HS-5 (cell line): ENCODE measurements at regions not wholly inside any gene's neighbourhood (a gene's known extent, or its start where the extent isn't known, plus 50 kb on each side); places are given as distances from the start of the nearest gene placed in this dataset.

Source experiments
- DNase-seq: peaks from one replicate; pipeline ENCODE4 v3.0.0-alpha.2; 2012; ENCODE audit warnings: low read depth

DNA sequence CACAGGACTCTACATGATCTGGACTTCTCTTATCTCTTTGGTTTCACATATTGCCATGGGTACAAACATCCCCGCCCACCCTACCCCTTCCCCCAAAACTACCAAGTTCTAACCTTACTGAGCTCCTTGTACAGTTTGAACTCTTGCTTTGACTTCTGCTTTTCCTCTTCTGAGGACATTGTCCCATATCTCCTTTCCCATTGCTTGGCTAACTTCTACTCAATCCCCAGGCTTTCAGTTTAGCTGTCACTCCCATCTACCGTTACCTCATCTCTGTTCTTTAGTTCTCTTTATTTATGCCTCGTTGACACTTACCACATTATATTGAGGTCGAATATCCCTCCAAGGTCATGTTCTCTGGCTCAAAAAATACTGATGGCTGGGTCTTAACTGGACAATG, 393.5 kb upstream of the CADM1 start:
- no peak for DNase-seq

DNA sequence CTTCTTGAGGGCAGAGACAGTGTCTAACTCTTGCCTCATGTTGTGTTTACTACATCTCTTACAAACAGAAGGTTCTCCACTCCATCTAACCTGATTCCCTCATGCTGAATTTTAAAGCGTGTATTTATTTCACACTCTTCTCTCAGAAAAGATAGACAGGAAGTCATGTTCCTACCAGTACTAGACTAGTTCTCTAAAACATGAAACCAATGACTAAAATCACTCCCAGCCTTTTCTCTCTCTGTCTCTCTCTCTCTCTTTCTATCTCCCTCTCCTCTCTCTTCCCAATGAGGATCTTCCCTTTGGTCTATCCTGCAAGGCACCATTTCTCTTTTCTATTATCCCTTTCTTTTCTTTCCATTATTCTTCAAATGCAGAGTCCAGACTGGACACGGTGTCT, 391.9 kb upstream of the CADM1 start:
- no peak for DNase-seq

DNA sequence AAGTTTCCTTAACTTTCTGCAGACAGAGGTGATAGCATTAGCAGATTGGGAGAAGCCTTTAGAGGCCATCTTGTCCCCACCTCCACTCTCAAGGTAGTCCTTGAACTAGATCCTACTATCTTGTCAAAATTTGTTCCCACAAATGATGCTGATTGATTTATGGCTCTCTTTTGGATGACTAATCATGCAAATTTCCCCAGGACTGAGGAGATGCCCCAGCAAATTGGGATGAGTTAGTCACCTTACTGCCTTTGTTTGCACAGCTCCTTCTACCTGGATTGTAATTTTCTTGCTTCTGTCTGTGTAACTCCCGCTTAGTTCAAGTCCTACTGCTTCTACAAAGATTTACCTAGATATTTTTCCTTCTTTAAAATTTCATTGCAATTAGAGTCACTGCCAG, 391.4 kb upstream of the CADM1 start:
- no peak for DNase-seq

DNA sequence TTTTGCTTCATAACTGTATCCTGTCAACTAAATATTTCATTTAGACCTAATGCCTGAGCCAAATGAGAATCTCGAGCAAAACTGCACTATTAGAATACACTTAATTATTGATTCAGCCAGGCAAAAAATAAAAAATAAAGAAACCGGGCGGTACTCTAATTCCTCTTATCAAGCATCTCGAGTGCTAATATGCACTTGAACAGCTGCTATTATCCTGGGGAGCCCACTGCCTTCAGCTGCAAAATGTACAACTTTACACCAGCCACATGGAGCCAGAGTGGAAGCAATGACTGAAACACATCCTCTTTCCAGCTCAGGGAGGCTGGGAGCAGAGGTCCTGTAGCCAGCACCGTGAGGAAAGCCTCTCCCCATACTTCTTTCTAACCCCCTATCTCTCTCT, 390.0 kb upstream of the CADM1 start:
- no peak for DNase-seq

DNA sequence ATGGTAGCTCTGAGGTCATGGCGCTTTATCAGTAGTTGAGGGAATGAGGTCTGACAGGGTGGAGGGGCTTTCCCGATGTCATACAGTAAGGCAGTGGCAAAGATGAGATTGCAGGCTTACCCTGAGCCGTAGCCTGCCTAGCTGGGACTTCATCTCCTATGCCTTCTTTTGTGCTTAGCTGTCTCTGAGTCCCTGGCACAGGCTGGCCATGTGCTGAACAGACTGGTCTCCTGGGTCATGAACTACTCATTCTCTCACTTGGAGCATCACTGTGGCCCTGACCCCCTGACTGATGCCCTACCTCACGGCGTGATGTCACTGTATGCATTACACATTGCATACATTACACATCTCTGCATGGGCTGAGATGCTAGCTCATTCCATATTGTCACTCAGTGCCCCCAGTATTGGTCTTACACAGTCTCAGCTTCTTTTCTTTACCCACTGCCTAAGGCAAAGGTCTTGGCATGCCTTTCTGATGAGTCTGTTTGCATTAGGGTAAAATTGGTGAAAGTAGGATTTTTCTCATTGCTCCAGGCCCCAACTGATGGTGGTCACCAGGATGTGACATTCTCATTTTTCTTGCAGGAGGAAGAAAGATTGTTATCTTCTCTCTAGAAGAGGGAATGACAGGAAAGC, 389.4 kb upstream of the CADM1 start:
- DNase-seq, result peak; percentile 16

DNA sequence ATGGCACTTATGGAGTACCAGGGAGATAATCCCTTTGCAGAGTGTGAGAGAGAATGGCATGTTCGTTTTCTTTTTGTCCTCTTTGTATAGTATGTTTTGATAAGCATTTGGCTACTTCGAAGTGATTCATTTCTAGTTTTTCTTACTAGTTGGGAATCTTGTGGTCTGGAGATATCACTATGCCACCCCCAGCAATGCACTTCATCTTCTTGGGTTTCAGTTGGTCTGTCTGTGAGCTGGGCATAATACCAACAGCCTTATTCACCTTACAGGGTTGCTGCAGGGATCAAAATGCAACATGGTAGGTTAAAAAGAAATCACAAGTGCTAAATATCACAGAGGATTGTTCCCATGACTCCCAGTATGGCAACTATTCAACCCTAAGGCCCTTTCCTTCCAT, 387.8 kb upstream of the CADM1 start:
- no peak for DNase-seq

DNA sequence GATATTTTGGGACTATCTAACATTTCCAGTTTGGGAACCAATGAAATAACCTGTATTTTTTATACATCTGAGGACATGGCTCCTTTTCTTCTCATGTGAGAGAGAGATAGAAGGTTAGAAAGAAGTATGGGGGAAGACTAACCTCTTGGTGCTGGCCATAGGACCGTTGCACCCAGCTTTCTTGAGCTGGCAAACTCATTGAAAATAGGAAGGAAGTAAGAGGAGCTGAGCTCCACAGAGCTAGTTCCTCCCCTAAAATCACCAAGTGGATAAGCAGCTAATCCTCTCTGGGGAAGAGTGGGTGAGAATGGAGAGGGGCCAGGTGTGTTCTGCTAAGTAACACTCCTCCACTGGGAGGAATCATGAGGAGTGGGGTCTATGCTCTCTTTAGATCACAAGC, 387.4 kb upstream of the CADM1 start:
- DNase-seq, result no peak

DNA sequence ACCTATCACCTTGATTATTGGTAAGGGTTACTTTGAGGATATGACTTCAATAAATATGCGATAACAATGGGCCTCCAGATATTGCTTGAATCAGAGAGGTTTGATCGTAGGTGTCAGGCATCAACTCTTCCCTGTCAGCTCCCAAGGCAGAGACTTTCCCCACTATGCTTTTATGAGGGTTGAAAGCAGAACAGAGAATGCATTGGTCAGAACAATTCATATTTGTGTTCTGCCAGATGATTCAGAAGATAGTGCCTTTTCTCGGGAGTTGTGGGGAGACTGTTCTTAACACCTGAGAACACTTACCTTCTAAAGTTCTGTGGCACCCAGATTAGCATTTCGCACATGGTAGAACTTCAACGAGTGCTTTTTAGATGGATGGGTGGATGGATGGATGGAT, 386.3 kb upstream of the CADM1 start:
- no peak for DNase-seq

DNA sequence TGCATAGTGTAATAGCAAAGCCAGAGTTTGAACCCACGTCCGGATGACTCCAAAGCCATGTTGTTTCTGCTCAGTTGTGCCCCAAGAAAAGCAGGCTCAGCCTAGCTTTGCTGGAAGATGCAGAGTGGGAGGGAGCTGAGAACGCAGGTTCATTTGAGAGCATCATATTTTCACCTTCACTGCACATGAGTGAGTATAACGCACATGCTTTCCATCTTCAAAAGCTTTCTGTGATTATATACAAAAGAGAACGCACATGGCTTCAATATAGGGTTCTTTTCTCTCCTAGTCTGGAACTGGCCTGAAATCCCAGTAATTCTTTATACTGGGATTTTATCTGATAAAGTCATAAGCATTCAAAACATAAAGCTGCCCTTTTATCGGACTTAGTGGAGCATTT, 385.5 kb upstream of the CADM1 start:
- no peak for DNase-seq

DNA sequence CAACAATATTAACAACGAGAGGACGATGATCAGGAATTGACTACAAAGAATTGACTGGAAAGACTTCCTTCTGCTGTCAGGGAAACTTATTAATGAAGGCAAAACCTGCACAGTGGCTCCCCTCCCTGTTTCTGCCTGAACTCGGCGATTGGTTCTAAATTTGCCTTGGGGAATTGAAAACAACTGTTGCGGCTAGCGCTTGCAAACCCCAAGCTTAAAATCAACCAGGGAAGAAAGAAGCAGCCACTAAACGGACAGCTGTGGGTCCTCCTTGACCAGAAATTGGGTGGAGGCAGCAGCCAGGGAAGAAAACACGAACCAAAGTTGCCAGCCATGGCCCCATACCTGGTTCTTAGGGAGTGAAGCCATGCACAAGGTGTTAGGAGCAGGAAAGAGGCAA, 383.5 kb upstream of the CADM1 start:
- DNase-seq, result no peak

DNA sequence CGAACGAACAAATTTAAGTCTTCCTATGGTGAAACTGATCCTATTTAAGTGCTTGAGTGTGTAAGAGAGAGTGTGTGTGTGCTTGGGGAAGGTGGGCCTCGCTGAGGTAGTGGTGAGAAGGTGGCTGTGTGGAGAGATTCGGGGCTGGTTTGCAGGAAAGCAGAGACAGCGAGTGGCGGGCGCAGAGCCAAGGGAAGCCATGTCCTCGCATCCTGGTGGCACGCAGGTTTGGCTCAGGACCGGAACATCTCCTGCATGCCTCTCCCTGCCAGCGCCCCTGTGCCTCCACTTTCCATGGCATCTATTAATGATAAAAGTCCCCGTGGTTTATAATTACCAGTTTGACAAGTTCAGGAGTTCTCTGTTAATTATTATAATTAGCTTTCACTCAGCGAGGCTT, 383.1 kb upstream of the CADM1 start:
- DNase-seq, result no peak

DNA sequence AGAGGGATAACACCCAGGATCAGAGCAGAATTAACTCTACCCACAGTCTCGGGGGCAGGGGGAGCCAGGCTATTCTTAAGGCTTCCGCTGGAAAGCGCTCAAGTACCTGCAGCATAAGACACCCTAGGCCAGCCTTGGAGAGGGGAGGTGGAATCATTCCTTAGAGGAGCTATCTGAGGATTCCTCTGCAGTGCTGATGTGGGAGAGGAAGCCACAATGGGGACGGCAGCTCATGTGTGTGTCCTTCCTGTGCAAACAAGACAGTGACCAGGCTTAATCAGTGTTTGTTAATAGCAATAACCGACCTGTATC, 382.2 kb upstream of the CADM1 start:
- DNase-seq, result no peak

DNA sequence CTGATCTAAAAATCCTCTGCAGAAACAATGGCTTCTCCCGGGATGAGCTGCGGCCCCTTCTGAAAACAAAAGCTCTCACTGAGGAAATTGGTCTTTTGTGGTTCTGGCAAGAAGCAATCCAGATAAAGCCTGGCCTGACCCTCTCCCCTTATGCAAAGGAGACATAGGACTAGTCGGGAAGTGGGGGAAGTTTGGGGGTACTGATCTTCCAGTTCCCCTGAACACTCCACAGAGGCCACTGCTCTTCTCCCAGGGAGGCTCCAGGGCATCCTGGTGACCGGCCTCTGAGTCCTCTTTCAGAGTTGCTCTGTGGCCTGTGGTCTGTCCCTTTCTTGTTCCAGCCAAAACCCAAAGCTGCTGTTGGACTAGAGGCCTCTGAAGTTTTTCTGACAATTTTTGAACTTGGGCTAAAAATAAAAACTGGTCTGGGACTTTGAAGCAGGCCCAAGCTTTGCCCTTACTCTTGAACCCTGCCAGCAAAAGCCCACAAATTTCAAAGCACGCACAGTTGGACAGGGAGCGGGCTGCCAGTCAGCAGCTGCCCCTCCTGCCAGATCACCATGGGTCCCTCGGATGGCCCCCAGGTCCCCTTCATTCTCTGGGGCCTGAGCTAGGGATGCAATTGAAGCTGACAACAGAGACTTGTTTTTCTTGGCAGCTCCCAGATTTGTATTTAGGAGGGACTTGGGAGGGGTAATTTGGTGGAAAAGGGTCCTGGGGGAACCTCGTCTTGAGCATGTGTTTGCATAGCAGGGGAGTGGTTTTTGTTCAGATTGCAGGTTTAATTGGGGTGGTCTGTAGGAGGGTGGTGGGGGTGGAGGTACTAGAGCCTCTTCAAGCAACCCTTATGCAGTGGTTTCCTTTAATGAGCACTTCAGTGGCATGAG, 381.6 kb upstream of the CADM1 start:
- no peak for DNase-seq

DNA sequence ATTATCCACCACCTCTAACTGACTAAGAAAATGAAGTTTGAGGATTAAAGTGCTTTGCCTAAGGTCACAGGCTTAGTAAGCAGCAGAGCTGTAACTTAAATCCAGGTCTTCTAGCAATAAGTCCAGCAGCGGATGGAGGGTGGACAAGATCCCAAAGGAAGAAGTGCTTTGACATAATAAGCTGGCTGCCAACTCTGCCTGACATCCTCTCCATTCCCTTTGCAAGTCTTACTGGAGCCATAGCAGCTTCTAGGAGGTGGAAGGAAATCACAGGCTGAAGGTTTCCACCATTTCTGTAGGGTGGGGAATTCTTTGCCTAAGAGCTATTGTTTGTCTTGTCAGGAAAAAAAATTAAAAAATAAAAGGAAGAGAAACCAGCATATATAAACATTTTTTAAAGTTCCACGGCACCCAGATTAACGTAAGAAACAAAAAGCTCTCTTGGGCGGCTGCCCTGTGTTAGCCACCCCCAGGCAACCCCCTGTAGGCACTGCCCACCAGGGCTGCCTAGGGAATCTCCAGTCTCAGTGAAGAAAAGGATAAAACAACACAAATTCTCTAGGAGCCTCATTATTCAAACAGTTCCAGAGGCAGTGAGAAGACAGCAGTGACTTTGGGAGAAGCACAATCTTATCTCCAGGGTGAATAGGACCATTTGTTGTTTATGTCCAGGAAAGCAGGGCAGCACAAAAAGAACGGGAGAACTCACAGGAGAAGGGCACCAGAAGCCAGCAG, 380.8 kb upstream of the CADM1 start:
- no peak for DNase-seq

DNA sequence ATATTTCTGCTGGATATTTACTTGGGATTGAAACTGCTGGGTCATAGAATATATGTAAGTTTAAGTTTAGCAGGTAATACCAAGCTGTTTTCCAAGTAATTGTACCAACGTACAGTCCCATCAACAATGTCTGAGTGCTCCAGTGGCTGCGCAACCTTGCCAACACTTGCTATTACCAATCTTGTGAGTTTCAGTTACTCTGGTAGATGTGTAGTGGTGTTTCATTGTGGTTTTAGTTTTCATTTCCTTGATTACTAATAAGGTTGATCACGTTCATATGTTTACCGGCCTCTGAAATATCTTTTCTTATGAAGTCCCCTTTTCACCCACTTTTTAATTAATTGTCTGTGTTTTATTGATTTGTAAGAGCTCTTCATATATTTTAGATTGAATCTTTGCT, 370.6 kb upstream of the CADM1 start:
- no peak for DNase-seq

DNA sequence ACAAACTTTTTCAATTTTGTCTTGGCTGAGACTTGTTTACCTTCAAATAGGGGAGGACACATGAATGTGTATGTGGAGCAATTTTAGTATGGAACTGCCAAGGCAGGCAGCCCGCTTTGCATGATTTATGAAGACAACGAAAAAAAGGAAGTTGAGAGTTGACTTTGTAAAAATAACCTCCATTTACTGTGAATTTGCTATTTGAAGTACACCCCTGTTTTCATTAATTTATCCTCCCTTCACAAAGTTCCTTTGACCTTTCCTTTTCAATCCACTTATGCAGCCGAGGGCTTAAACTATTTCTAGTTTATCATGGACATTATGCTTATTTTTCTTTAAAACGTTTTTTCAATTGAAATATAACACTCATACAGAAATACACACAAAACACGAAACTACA, 369.6 kb upstream of the CADM1 start:
- no peak for DNase-seq

DNA sequence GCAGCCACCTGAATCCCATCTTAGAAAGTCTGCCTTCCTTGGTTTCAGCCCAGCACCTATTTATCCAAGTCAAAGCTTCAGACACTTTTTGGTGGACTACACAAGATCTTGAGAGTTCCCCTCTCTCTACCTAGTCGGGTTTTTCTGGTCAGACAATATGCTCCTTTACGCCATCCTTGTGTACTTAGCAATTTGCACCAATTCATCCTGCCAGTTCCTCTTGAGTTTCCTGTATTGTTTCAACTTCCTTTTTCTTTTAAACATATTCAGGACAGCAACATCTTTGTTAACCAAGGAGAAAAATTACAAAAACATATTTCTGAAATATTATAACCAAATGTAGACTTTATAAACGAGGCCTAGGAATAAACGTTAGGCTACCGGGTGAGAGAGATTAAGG, 368.2 kb upstream of the CADM1 start:
- no peak for DNase-seq

DNA sequence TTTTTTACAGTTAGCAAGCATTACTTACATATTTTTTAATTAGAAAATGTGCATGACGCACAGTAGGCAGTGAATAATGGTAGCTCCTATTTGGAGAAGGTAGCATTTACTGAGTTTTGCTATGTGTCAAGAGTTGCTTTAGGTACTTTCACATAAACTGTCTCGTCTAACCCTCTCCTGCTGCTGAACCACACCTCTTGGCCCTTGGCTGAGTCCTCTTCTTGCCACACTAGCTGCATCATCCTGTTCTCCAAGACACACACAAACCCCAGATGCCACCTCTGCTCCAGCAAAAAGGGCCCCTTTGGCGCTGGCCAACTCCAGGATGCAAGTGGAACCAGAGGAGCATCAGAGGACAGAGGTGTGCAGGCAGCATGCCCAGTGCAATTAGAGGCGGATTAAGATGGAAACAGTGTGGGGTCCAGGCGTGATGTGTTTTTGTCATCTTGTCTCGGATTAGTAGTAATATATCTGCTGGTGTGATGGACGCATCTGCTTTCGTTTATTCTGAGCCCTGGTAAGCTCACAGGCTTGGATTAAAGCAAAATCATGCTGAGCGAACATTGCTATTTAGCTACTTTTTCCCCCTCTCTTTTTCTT, 367.0 kb upstream of the CADM1 start:
- no peak for DNase-seq

DNA sequence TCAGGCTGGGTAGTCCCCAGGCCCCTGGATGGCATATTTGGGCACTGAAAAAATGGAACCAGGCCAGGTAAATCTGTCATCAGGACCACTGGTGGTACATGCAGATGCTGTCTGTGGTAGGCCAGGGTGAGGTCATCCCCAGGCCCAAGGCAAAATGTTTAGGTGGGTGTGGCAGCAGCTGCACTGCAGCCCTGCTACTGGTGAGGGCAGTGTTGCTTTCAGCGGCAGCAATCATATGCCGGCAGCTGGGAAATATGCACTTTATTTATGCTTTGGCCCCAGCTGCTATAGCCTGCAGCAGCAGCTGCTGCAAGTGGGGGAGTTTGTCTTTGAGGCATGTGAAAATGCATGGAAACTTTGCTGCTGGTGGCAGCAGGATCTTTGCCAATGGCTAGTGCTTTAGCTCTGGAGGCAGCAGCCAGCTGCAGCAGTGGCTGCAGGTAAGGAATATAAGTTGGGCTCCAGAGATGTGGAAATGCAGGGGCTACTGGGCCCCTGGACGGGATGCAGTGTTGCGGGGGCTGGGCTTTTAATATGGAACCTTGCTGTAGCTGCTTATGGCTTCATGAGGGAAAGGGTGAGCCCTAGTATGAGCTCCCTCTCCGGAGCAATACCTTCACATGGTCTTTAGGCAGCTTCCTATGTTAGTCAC, 365.7 kb upstream of the CADM1 start:
- no peak for DNase-seq

DNA sequence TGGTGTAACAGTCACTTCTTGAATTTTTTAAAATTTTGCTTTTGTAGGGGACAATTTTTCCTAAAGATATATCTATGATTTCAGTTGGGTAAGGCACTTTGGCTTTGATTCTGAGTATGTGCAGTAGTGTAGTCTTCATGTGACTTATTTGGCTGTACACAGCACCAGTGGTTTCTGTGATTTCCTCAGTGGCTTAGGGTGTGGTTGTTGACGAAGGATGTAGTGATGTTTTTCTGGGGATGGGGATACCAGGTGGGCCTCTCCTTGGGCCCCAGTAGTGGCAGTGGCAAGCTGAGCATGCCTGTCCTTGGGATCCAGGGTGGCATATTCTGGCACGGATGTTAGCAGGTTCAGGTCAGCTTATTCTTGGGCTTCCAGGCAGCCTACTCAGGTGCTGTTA, 364.9 kb upstream of the CADM1 start:
- DNase-seq, result no peak

DNA sequence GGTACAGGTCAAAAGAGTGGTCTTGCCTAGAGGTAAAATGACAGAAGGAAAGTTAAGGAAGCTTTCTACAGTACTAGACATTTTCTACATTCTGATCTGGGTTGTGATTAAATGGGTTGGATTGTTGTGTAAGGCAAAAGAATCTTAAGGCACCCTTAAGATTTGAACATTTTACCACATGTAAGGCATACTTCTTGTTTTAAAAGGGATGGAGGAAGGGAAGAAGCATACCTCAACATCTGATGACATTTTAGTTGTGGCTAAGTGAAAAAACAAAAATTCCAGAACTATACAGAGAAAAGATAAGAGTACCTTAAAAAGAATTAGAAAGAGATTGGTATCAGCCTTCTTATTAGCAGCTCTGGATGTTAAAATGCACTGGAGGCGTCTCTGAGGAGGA, 356.0 kb upstream of the CADM1 start:
- no peak for DNase-seq

DNA sequence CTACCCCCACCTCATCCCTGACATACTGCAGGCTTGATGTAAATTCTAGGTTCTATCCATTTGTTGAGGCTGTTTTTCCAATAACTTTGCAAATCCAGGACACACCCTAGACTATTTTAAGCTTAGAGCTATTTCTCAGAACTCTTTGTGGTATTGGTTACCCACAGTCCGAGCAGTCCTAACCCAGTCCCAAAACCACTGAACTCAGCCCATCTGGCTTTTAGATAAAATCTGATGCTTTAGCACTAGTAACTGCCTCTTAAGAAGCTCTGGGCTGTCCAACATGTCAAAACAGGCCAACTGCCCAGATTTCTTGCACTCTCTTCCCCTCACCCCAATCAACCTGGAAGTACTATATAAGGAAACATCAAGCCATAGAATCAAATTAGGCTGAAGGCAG, 344.4 kb upstream of the CADM1 start:
- DNase-seq, result no peak

DNA sequence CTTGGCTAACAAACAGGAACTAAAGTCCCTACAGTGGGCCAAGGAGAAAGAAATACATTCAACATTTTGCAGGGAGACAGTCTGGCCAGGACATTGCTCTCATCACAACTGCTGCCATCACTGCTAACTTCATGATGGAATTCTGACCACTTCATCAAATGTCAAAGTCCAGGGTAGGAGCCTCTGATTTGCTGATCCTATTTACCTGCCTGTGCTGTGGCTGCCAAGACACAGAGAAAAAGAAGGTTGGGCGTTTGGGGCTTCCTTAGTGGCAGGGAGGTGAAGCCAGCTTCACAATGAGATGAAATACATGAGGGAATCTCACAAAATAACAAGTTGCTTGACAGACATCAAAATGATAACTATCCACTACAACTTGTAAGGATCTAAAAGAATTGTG, 343.9 kb upstream of the CADM1 start:
- DNase-seq, result no peak
